Panc1 (cell line): ENCODE measurements at regions not wholly inside any gene's neighbourhood (a gene's known extent, or its start where the extent isn't known, plus 50 kb on each side); places are given as distances from the start of the nearest gene placed in this dataset.

ENCODE experiments used
- ATAC-seq: fragments of 200-7000 bp; cut with Tn5 transposase; 2 replicates; pipeline ENCODE4 v1.9.1; 2020; ENCODE audit warnings: mild to moderate bottlenecking, moderate library complexity
- BruUV-seq: library from RNA; stranded (reverse); fragments of 400-500 nt; replicated peaks from 2 replicates; lab custom pipeline; 2021; lab: Mats Ljungman, UMichigan
- CTCF ChIA-PET: fragments of 300-600 bp; sonication (Branson Sonifier 250); formaldehyde crosslinking; loops from one replicate; lab custom pipeline; 2022; ENCODE audit warnings: antibody characterized with exemption; lab: Charles Lee
- POLR2A ChIA-PET: fragments of 300-600 bp; sonication (Branson Sonifier 250); formaldehyde crosslinking; loops from one replicate; lab custom pipeline; 2022; ENCODE audit warnings: antibody characterized with exemption; lab: Charles Lee
- DNase-seq: peaks from one replicate; pipeline ENCODE4 v3.0.0-alpha.2; 2010; ENCODE audit warnings: low read depth, low spot score
- H3K27ac ChIP-seq: 2 replicates; pipeline ENCODE4 v1.5.1; 2011; ENCODE audit warnings: mild to moderate bottlenecking, low read length, inconsistent platforms
- H3K27me3 ChIP-seq: fragments of 200-500 bp; sonication (Bioruptor generic); 2 replicates; pipeline ENCODE4 v1.6.0; 2014; ENCODE audit warnings: low read length, inconsistent platforms; ENCODE audit not compliant: control insufficient read depth, insufficient read depth
- H3K36me3 ChIP-seq: fragments of 200-500 bp; sonication (Bioruptor generic); 2 replicates; pipeline ENCODE4 v1.5.1; 2014; ENCODE audit warnings: inconsistent platforms, mild to moderate bottlenecking, low read length, moderate library complexity; ENCODE audit not compliant: control insufficient read depth, insufficient read depth
- H3K4me1 ChIP-seq: 2 replicates; pipeline ENCODE4 v1.5.1; 2011; ENCODE audit warnings: inconsistent platforms, mild to moderate bottlenecking, low read length, moderate library complexity; ENCODE audit not compliant: control insufficient read depth, insufficient read depth
- H3K4me3 ChIP-seq, 2 experiments: 2 replicates each; pipeline ENCODE4 v1.5.1; 2011 to 2012; ENCODE audit warnings: low read depth in 2 of 2, low read length in 2 of 2, mild to moderate bottlenecking in 2 of 2, inconsistent platforms in 1 of 2, moderate library complexity in 1 of 2
- H3K9me3 ChIP-seq: fragments of 200-500 bp; sonication (Bioruptor generic); 2 replicates; pipeline ENCODE4 v1.5.1; 2014; ENCODE audit warnings: low read depth, mild to moderate bottlenecking, inconsistent platforms, low read length, moderate library complexity; ENCODE audit not compliant: control insufficient read depth, insufficient read depth
- CTCF ChIP-seq: fragments of 450-650 bp; IDR thresholded peaks from 2 replicates; pipeline ENCODE4 v1.5.1; 2017; ENCODE audit warnings: mild to moderate bottlenecking
- POLR2AphosphoS5 ChIP-seq: IDR thresholded peaks from 2 replicates; pipeline ENCODE4 v1.6.1; 2012; ENCODE audit warnings: mild to moderate bottlenecking, low read depth, low read length, moderate library complexity
- REST ChIP-seq, 2 experiments: IDR thresholded peaks; 2 replicates each; pipeline ENCODE4 v1.6.1; 2011 to 2012; ENCODE audit warnings: low read depth in 2 of 2, control low read depth in 1 of 2, low read length in 1 of 2, mild to moderate bottlenecking in 1 of 2, moderate library complexity in 1 of 2; ENCODE audit not compliant: insufficient read depth in 1 of 2
- SIN3A ChIP-seq: IDR thresholded peaks from 2 replicates; pipeline ENCODE4 v1.6.1; 2012; ENCODE audit warnings: low read depth, mild to moderate bottlenecking, low read length, moderate library complexity, borderline replicate concordance; ENCODE audit not compliant: insufficient read depth
- TCF7L2 ChIP-seq: IDR thresholded peaks from 2 replicates; pipeline ENCODE4 v1.6.1; 2011; ENCODE audit warnings: mild to moderate bottlenecking, low read depth, low read length, inconsistent platforms
- in situ Hi-C: cut with HindIII; loops from 2 replicates; pipeline ENCODE4 v1.10.0; 2016; ENCODE audit warnings: low sequenced_read_pairs, low pct_unique_long_range_greater_than_20kb
- intact Hi-C: fragments of 100-400 bp; cut with micrococcal nuclease; formaldehyde crosslinking; loops from one replicate; pipeline ENCODE4 v1.10.0; 2022; ENCODE audit not compliant: unreplicated experiment

GRCh38 chr12:60227916-60228315, 632.1 kb downstream of the SLC16A7 start:
- CTCF ChIA-PET: no interaction called here
- TF ChIP-seq SIN3A: no peak
- TF ChIP-seq CTCF: no peak
- TF ChIP-seq REST (IDR thresholded peaks at IDR 0.05; ENCODE audit: insufficient read depth in 1 of 2, low read depth in 2 of 2, low read length in 1 of 2): no peak
- TF ChIP-seq POLR2AphosphoS5: no peak
- no peak for TF ChIP-seq TCF7L2
- Histone ChIP-seq H3K36me3 (no peaks in the 10 kb centered on the region), H3K4me1 (no peaks in the 10 kb centered on the region), H3K9me3 (no peaks in the 10 kb centered on the region), H3K27me3 (no peaks in the 10 kb centered on the region), H3K27ac (no peak overlapping the region), H3K4me3 (no peak overlapping the region)
- intact Hi-C loops: no loop called here
- no TSS peak for BruUV-seq
- no peak for DNase-seq
- in situ Hi-C loops: no loop called here
- ATAC-seq: no peak
- POLR2A ChIA-PET: no interaction called here

- CTCF ChIA-PET: no interaction called here
- no peak for TF ChIP-seq REST (IDR thresholded peaks at IDR 0.05; ENCODE audit: insufficient read depth in 1 of 2, low read depth in 2 of 2, low read length in 1 of 2)
- no peak for TF ChIP-seq POLR2AphosphoS5
- TF ChIP-seq TCF7L2: no peak
- TF ChIP-seq SIN3A: no peak
- no peak for TF ChIP-seq CTCF
- Histone ChIP-seq H3K4me3 (no peak overlapping the region), H3K27ac (no peak overlapping the region), H3K27me3 (no peaks in the 10 kb centered on the region), H3K9me3 (no peaks in the 10 kb centered on the region), H3K4me1 (no peaks in the 10 kb centered on the region), H3K36me3 (no peaks in the 10 kb centered on the region)
- POLR2A ChIA-PET: no interaction called here
- no peak for ATAC-seq
- in situ Hi-C loops: no loop called here
- intact Hi-C loops: no loop called here
- DNase-seq: no peak
- BruUV-seq: no TSS peak
Observed at GRCh38 chr12:60230056-60230455, 634.2 kb downstream of the SLC16A7 start.
